ENCODE measurements at regions not wholly inside any gene's neighbourhood (a gene's known extent, or its start where the extent isn't known, plus 50 kb on each side); places are given as distances from the start of the nearest gene placed in this dataset.

DNA sequence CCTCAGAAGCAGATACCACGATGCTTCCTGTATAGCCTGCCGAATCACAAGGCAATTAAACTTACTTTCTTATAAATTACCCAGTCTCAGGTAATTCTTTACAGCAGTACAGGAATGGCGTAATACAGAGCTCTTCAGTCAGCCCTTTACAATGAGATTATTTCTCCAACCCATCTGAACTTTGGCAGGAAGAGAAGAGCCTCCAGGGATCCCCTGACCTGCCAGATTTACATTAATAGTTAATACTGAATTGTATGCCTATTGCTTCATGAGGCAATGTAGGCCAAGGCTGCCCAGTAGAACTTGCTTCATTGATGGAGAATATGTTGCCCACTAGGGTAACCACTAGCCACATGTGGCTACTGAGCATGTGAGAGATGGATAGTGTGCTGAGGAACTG is 608.7 kb downstream of the SH2D4B start:
- no peaks in the 10 kb centered on the region for H3K9me3 ChIP-seq
- H3K36me3 ChIP-seq = no peaks in the 10 kb centered on the region
- intact Hi-C loops (cut with DNase I; ENCODE audit: low total_unique reads) = no loop called here

DNA sequence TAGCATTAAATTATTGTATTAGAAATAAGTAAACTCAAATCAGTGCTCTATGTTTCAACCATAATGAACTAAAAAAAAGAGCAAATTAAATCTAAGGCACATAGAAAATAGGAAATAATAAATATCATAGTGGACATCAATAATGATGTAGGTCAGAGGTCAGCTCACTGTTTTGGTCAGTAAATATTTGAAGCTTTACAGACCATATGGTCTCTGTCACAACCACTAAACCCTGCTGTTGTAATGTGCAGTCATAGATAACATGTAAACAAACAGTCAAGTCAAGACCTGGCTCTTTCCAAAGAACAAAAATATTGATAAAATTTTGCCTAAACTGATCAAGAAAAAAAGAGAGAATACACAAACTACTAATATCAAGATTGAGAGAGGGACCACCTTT is 615.0 kb downstream of the SH2D4B start:
- H3K4me3 ChIP-seq = no peak overlapping the region
- no peaks in the 10 kb centered on the region for H3K36me3 ChIP-seq
- TF ChIP-seq POLR2AphosphoS5 (IDR thresholded peaks at IDR 0.05) = no peak
- no peaks in the 10 kb centered on the region for H3K9me3 ChIP-seq
- no peak overlapping the region for H3K27ac ChIP-seq
- no peaks in the 10 kb centered on the region for H3K27me3 ChIP-seq
- intact Hi-C loops (cut with DNase I; ENCODE audit: low total_unique reads) = no loop called here
- DNase-seq (ENCODE audit: low spot score in 2 of 2) = no peak
- H3K4me1 ChIP-seq = no peaks in the 10 kb centered on the region

More for the DNA sequence above, 608.7 kb downstream of the SH2D4B start:
- no peaks in the 10 kb centered on the region for H3K4me1 ChIP-seq
- no peak overlapping the region for H3K27ac ChIP-seq
- TF ChIP-seq, protein P1, sequence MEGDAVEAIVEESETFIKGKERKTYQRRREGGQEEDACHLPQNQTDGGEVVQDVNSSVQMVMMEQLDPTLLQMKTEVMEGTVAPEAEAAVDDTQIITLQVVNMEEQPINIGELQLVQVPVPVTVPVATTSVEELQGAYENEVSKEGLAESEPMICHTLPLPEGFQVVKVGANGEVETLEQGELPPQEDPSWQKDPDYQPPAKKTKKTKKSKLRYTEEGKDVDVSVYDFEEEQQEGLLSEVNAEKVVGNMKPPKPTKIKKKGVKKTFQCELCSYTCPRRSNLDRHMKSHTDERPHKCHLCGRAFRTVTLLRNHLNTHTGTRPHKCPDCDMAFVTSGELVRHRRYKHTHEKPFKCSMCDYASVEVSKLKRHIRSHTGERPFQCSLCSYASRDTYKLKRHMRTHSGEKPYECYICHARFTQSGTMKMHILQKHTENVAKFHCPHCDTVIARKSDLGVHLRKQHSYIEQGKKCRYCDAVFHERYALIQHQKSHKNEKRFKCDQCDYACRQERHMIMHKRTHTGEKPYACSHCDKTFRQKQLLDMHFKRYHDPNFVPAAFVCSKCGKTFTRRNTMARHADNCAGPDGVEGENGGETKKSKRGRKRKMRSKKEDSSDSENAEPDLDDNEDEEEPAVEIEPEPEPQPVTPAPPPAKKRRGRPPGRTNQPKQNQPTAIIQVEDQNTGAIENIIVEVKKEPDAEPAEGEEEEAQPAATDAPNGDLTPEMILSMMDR (IDR thresholded peaks at IDR 0.05) = no peak
- no peak for TF ChIP-seq POLR2A (IDR thresholded peaks at IDR 0.05)
- no peak for TF ChIP-seq POLR2AphosphoS5 (IDR thresholded peaks at IDR 0.05)
- no peaks in the 10 kb centered on the region for H3K27me3 ChIP-seq
- DNase-seq (ENCODE audit: low spot score in 2 of 2) = no peak
- H3K4me3 ChIP-seq = no peak overlapping the region

DNA sequence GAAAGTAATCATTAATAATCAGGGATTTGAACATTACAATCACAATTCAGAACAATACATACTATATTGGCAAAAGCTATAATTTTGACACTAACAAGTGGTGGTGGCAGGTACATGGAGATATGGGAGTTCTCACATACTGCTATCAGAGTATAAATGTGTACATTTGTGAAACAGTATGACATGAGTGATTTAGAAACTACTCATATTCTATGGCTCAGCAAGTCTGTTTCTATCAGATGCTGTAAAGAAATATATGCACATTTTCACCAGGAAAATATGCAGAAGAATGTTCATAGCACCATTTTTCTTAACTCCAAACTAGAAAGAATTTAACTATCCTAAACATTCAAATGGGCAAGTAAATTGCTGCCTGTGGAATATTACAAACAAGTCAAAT is 620.0 kb downstream of the SH2D4B start:
- Histone ChIP-seq H3K36me3 (no peaks in the 10 kb centered on the region), H3K27me3 (no peaks in the 10 kb centered on the region), H3K9me3 (no peaks in the 10 kb centered on the region), H3K27ac (no peak overlapping the region), H3K4me1 (no peaks in the 10 kb centered on the region), H3K4me3 (no peak overlapping the region)
- intact Hi-C loops (cut with DNase I; ENCODE audit: low total_unique reads) = no loop called here
- TF ChIP-seq POLR2A (IDR thresholded peaks at IDR 0.05) = no peak
- no peak for TF ChIP-seq POLR2AphosphoS5 (IDR thresholded peaks at IDR 0.05)
- no peak for DNase-seq (ENCODE audit: low spot score in 2 of 2)

DNA sequence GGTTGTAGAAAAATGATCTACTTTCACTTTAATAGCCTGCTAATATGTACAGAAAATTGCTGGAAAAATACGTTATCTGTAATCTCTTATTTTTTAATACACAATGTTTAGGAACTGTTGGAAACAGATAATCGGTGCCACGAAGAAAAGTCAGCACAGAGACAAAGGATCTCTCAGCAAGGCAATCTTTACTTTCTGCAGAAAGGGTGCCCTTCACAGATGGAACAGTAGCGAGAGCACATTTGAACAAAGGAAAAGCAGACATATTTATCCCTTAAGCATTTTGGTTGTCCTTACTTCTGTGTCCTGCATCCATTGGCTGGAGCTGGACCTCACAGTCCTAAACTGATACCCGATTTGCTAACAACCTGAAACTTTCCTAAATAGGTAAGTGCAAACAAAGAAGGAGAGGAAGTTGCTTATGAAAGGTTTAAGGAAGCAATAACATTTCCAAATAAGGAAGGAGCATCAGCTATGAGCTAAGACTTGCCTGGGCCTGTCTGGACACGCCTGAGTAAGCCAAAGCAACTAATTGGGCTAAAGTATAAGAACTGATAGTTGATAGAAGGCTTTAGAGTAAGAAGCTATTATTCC is 640.0 kb downstream of the SH2D4B start:
- intact Hi-C loops (cut with DNase I; ENCODE audit: low total_unique reads) = no loop called here
- Histone ChIP-seq H3K4me3 (no peak overlapping the region), H3K36me3 (no peaks in the 10 kb centered on the region), H3K27ac (no peak overlapping the region), H3K27me3 (no peaks in the 10 kb centered on the region), H3K9me3 (no peaks in the 10 kb centered on the region), H3K4me1 (no peaks in the 10 kb centered on the region)
- no peak for DNase-seq (ENCODE audit: low spot score in 2 of 2)
- TF ChIP-seq POLR2AphosphoS5 (IDR thresholded peaks at IDR 0.05) = no peak

DNA sequence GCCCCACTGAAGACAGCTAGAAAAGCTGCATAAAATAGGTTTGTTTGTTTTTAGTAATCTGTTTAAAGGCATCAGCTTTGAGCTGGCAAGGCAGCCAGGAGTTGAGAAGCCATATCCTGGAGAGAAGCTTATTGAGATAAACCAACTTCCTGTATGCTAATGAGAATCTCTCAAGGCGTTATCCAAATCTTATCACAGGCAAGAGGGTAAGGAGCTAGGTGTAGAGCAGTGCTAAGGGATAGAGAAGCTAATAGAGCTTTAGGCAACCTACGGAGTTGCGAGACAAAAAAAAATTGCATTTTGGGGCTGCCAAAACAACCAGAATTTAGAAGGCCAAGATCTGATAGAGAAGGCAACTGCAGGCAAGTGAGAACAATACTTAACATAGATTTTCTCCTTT is 641.6 kb downstream of the SH2D4B start:
- Histone ChIP-seq H3K4me1 (no peaks in the 10 kb centered on the region), H3K4me3 (no peak overlapping the region), H3K9me3 (no peaks in the 10 kb centered on the region), H3K27ac (no peak overlapping the region), H3K36me3 (no peaks in the 10 kb centered on the region), H3K27me3 (no peaks in the 10 kb centered on the region)
- no peak for DNase-seq (ENCODE audit: low spot score in 2 of 2)
- intact Hi-C loops (cut with DNase I; ENCODE audit: low total_unique reads) = no loop called here
- TF ChIP-seq POLR2A (IDR thresholded peaks at IDR 0.05) (no peak), POLR2AphosphoS5 (IDR thresholded peaks at IDR 0.05) (no peak)
- TF ChIP-seq, protein P1 (IDR thresholded peaks at IDR 0.05) = no peak

DNA sequence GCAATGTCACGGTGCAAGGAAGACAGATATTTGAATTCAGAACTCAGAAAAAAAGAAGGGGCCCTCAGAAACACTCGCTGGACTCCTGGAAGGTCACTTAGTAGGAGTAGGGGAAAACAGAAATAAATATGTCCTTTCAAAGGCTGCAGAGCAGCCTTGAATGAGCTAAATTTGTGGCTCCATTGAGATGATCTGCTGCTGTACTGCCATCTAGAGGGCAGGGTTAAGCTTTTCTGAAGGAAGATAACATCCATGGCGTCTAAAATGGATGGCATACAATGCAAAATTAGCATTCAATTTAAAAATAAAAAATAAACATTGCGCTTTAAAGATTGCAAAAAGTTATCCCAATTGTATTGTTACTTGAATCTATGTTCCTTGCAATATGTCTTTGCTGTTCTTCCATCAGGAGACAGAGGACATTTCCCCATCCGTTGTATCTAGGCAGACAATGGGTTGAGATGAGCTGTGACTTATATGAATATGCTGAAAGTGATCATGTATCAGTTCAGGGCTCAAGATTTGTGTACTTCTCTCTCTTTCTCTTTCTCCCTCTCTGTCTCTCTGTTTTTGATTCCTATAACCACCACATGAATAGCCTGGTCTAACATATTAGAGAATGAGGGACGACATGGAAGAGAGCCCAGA is 642.2 kb downstream of the SH2D4B start:
- H3K36me3 ChIP-seq = no peaks in the 10 kb centered on the region
- no peak overlapping the region for H3K4me3 ChIP-seq
- intact Hi-C loops (cut with DNase I; ENCODE audit: low total_unique reads) = no loop called here
- TF ChIP-seq POLR2AphosphoS5 (IDR thresholded peaks at IDR 0.05) = no peak
- TF ChIP-seq, protein P1 (IDR thresholded peaks at IDR 0.05) = peak in 1 of 3 donors; percentile 15
- no peaks in the 10 kb centered on the region for H3K4me1 ChIP-seq
- no peak overlapping the region for H3K27ac ChIP-seq
- no peaks in the 10 kb centered on the region for H3K9me3 ChIP-seq
- no peaks in the 10 kb centered on the region for H3K27me3 ChIP-seq
- DNase-seq (ENCODE audit: low spot score in 2 of 2) = no peak

Data from breast epithelium (tissue), 4 donors.